Myocyte (in vitro differentiated cells): ENCODE measurements at regions not wholly inside any gene's neighbourhood (a gene's known extent, or its start where the extent isn't known, plus 50 kb on each side); places are given as distances from the start of the nearest gene placed in this dataset.
A peak's percentile ranks its signal among the peaks of the same experiment; 100 is the strongest.

Experiments used
- DNase-seq: peaks from one replicate; pipeline ENCODE4 v3.0.0-alpha.2; 2012; ENCODE audit warnings: low read depth

DNA sequence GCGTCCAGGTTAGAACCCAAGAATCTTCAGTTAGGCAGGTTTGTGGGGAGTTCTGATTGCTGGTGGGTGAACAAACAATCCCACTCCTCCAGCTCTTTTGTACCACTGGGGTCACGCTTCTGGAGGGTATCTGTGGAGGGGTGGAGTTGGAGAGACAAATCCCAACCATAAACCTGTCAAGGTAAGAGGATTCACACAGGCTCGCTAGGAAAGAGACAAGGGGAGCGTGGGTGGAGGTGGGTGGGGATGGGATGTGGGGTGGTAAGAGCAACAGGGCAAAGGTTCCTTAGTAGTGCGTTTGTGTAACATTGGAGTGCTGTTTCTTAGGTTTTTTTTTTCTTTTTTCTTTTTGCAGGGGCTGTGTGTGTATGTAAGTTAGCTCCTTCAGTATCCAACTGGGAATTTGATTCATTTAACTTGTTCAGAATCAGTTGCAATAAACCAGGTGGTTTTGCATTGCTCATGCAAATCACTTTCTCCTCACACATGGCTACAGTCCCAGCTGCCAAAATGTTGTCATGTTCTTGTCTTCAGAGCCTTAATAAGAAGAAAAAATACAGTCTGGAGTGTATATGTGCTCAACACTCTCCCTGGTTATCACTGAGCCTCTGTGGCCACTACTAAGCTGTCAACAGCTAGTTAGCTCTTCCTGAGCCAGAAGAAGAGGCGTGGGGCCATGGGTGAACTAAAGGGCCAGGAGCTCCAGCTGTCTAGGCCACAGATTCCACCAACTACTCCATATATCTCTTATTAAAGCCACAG, 164.0 kb upstream of the RAD23B start:
- no peak for DNase-seq

DNA sequence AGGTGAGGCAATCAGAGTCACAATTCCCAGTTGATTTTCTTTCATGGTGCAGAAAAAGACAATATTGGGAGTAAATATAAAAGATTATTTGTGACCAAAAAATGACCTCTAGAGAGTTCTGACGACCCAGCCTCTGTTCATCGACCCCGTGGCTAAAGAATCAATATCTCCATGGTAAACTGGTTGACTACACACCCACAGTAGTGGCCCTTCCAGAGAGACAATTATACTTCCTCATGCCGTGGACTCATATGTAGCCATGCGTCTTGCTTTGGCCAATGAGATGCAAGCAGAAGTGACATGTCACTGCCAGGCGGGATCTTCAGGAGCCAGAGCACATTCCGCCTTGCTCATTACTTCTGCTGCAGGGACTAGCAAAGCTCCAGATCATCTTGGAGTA, 163.3 kb upstream of the RAD23B start:
- no peak for DNase-seq

DNA sequence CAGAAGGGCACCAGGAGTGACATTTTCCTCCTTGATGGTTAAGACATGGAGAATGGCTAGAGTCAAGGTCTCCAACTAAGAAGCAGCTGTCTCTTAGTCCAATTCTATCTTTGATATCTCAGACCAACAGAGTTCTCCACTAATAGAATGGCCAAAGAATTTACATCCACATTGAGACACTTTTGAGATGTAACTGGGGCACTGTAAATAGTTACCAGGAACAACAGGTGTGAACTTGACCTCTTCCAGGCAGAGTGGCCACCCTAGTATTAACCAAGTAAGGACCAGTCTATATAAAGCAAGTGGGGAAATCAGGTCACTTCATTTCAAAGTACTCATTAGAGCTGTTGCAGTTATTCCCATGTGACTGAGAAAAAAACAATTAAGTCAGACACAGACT, 159.7 kb upstream of the RAD23B start:
- DNase-seq = peak; percentile 63

DNA sequence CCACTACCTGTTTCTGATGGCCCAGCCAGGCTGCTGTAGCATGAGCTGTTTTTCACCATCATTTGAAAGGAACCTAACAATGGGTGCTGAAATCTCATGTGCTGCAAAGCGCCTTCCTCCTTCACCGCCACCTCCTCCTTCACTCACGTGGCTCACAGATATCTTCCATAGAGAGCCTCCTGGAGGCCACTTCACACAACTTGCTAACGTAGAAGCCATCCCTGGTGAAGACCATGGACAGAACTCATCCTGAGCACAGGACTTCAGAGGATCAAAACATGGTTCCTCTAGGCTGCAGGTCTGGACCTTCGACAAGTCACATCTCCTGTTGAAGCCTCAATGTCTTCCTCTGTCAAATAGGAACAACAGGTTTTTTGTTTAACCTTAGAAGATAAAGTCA, 155.5 kb upstream of the RAD23B start:
- DNase-seq = no peak

DNA sequence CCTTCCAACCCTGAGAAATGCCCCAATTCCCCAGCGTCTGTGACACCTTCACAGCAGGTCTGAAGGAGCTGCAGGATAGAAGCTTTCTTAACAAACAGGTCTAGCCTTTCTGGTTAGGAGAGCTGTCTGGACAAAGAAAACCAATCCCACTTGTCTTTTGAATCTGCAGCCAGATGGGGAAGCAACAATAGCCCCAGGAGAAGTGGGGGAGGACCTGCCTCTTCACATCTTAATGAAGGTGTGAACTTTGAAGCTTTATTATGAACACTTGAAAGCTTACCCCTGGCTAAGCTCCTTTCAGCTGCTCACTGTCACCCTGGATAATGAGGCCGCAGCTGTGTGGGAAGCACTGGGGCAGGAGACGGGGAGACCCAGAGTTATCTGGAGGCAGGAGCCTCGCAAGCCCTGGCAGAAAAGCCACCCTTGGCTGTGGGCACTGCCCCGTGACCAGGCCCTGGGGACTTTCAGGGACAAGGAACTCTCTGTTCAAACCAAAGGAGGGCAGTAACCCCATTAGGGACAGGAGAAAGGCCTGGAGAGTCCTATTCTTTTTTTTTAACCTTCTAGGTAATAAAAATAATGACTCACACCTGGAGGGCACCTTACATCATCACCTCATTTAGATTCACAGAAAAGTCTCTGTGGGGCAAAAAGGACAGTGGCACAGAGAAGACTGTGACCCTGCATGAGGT, 151.8 kb upstream of the RAD23B start:
- no peak for DNase-seq

DNA sequence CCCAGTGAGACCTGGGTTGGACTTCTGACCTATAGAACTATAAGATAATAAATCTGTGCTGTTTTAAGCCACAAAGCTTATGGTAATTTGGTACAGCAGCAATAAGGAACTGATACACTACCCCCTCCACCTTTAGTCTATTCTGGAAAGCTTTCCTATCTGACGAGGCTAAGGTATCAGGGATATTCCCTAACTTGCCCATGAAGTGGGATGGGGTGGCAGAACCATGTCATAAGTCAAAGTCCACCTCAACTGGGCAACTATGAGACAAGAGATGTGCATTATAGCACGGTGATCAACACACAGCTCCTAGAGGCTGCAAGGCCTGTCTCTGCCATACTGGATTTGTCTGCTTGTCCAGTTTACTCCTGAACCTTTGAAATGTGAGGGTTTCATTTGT, 146.8 kb upstream of the RAD23B start:
- DNase-seq = no peak

DNA sequence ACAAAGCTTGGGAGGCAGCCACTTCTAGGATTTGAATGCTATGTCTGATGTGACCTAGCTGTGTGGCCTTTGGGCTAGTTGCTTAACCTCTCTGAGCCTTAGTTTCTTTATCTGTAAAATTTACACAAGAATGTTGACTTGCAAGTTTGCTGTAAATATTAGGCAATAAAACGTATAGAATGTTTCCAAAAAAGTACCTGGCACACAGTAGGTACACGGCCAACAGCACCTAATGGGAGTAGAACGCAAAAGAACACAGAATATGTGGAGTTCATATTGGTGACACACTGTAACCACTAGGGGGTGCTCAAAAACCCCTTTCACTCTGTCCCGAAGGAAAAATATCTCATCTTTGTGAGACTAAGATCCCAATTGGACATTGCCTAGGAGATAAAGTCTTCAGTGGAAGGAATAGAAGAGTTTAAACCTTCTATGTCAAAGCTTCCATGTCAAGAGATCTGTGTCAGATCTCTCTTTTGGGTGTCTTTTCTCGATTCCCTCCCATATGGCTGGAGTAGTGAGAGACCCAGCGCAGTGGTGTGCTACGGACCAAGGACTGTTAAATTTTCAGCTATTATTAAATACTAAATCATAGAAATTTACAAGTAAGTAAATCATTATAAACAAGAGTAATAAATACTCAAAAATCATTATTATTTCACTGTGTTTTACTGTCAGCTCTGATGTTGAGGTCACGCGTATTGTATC, 145.4 kb upstream of the RAD23B start:
- DNase-seq = peak; percentile 69

DNA sequence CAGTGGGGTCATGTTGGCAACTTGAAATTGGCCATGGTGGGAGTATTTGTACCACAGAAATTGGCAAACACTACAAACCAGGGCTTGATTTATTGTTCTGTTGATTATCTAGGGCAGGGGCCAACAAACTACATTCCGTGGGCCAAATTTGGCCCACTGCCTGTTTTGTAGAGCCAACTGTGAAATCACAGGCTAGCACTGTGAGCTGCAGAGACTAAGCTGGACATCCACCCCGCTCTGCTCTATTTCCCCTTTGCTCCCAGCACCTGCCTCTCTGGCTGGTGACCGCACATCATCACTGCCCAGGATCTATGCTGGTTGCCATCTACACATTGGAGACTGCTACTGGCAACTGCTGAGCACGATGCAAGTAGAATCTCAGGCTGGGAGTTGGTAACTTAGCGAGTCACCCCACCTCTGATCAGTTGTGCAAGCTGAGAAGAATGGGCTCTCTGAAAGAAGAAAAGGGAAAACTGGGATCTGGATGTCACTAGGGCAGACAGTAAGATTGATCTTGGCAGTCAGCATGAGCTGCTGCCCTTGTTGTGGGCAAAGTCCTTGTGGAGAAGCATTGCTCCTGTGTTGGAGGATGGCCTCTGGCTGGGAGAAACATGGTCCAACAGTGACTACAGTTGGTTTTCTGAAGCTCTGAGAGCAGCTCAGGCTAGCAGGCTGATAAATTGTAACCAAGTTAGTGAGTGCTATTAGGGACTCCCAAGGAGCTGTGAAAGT, 144.7 kb upstream of the RAD23B start:
- DNase-seq = peak; percentile 70

DNA sequence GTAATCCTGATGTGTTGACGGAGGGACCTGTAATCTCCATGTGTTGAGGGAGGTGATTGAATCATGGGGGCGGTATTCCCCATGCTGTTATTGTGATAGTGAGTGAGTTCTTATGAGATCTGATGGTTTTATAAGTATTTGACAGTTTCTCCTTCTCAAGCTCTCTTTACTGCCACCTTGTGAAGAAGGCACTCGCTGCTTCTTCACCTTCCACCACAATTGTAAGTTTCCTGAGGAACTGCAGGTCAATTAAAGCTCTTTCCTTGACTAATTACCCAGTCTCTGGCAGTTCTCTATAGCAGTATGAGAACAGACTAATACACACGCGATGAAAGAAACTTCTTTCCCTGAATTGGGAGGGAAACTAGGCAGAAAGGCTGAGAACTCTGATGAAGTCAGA, 141.1 kb upstream of the RAD23B start:
- DNase-seq = no peak

DNA sequence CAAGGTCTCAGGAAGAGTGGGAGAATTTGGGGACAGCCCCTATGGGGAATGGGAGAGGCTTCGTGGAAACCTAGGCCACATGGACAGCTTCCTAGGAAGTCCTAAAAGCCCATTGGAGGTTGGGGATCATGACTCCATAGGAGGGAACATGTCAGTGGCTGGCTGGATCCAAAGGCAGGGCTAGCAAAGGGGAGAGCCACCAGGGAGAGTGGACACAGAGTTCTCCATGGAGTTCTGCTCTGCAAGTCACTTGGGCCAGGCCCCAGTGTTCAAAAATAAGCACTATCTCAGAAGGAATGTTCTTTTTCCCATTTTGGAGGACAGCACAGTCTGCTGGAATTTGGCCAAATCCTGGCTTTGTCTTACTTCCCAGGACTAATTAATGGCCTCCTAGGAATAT, 140.6 kb upstream of the RAD23B start:
- no peak for DNase-seq

DNA sequence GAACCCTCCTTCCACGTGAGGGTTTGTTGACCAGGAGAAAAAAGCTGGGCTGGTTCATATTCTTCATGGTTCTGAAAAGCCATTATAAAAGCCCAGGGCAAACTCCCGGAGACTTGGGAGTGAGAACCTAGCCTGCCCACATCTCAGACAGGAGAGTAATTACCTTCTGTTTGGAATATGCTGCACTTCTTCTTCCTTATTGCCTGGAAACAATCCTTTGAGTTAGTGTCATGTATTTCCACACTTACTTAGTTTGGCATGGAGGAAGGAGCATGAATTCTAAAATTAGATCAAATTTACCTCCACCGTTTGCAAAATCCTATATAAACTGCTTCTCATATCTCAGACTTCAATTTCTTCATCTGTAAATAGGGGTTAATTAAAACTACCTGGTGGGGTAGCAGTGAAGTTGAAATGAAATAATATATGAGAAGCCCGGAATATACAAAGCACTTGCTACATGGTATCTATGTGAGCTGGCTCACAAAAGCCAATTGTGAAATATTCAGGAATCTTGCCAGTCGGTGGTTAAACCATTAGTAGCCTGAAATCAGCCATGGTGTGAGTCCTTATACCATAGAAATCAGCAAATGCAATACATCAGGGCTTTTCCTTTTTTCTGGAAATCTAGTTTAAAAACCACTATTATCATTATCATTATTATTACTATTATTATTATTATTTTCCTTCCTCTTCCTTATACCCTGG, 140.0 kb upstream of the RAD23B start:
- no peak for DNase-seq

DNA sequence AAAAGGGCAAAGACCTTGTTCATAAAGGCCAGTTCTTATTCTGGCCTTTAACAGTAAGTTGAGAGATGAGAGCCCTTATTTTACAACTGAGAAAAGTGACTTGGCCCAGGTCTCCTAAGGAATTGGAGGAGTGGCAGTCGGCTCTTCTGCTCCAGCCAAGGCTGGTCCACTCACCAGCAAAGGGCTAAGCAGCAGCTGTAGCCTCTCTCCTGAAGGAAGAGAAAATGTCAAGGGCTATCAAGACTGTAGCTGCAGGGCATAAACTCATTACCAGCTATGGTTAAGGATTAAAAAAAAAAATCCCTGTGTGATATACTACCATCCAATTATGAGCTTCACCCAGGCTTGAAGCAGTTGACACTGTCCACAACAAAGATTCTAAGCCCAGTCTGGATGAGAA, 138.6 kb upstream of the RAD23B start:
- DNase-seq = no peak

DNA sequence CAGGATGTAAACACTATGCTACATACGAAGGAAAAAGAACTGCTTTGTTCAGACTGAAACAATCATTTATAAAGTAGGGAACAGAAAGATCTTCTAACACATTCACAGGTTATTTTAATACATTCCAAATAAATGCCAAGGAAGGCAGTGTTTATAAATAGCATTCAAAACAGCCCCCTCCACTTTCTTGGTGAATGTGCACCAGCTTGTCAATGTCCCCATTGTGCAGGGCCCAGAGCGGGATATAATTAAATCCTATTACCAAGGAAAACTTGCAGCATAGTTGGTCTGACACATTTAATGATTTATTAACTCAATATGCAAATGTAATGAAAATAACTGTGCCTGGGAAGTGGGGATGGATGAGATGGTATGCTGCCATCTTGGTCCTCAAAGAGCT, 135.9 kb upstream of the RAD23B start:
- DNase-seq = no peak

DNA sequence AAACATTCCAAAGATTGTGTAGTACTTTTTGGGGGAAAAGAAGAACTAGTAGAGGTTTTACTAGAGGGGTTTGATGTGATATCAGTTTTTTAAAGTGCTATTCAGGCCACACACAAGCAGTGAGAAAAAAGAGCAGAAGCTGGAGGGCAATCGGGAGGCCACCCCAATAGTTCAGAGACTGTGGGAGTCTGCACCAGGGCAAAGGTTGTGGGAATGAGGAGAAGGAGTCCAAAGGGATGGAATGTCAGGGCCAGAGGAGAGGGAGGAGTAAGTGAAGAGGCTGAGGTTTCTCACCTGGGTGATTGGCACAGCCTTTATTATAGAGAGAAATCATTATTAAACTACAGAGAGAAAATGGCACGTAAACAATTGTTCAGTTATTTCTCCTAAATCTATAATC, 134.9 kb upstream of the RAD23B start:
- DNase-seq = no peak

DNA sequence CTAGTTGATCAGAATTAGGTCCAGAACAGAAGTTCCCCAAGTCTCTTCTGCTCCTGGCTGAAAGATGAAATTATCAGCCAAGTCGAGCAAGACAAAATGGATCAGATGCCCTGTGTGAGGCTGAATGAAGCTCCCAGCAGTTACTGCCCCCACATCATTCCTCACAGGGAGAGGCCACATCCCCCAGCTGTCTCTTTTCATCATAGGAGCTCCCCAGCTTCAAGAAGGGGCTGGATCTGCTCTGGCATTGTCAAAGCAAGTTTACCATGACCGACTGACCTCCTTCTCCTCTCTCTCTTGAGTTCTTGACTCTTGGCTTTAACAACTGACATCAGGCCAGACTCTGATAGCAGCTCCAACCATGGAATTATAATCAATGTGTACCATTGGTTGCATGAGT, 133.3 kb upstream of the RAD23B start:
- DNase-seq = peak; percentile 71

DNA sequence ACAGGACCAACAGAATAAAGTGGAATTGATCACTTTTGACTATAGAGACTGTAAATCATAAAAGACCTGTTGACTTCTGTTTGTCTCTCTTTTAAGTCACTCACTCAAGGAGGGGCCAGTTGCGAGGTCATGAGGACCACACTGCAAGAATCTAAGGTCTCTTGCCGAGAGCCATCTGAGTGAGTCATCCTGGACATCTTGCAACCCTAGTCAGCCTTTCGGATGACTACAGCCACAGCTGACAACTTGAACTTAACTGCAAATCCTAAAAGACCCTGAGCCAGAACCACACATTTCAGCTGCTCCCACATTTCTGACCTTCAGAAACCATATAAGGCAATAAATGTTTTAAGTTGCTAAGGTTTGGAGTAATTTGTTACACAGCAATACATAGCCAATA, 129.7 kb upstream of the RAD23B start:
- peak; percentile 85 for DNase-seq

DNA sequence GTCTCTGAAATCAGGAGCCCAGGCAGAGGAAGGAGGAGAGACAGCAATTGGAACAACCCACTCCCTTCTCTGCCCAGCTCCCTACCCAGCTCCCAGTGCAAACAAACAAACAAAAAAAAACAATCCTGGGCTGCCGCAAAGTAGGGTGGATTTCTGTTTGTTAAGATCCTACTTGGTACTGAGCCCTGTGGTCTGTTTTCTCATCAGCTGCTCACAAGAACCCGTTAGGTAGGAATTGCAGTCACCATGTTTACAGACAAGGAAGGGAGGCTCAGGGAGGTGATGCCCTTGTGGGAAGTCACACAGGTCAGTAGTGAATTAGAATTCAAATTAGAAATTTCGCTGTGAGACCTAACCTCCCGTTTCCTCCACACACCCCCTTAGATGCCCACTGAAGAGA, 128.8 kb upstream of the RAD23B start:
- DNase-seq = no peak

DNA sequence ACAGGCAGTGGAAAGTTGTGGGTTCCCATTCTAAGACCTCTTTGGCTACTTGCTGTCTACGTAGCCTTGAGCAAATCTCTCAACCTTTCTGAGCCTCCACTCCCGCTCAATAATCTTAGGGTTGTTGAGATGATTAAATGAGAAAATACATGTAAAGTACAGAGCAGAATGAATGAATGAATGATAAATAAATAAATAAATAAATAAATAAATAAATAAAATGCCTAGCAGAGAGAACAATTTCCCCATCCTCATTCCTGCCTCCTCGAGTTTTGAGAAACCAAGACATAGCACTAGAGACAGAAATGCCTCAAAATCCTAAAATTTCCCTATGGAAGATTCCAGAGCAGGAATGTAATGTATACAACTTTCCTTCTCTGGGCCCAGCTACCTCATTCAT, 128.3 kb upstream of the RAD23B start:
- DNase-seq = no peak

DNA sequence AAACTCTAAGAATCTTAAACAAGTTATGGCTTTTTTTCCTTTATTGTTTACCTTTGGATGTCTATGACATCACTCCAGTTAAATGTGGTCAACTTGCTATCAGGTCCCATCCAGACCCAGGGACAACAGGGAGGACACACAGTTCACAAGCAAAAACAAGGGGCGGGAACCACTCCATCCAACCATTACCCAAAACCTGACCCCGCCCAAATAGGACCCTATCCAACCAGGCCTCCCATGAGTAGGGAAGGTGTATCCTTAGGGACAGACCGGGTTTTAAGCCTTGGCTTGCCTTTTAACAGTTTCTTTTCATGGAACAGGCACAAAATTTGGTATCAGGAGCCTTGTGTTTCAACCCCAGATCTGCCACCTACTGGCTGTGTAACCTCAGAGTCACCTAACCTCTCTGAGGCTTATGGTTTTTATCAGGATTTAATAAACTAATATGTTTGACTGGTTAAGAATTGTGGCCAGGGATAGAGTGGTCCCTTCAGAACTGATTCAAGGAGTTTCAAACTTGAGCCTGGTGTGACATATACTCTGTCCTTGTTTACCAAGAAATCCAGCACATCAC, 127.7 kb upstream of the RAD23B start:
- DNase-seq = no peak

DNA sequence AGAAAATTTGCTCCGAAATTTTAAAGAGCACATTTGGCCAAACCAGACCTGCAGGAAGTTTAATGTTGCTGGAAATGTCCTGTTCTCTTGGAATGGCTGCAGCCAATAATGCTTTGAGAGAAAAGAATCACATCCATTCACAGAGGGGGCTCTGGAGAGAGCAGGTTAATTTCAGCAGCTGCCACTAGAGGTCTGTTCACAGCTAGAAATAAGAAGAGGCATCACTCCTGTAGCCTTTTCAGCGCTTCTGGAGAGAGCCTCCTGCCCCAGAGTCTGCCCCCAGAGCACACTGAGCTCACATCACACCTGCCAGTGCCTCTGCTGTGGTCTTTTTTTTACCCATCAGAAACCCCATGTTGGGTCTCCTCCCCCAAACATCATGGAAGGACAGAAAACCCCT, 124.8 kb upstream of the RAD23B start:
- DNase-seq = peak; percentile 50

DNA sequence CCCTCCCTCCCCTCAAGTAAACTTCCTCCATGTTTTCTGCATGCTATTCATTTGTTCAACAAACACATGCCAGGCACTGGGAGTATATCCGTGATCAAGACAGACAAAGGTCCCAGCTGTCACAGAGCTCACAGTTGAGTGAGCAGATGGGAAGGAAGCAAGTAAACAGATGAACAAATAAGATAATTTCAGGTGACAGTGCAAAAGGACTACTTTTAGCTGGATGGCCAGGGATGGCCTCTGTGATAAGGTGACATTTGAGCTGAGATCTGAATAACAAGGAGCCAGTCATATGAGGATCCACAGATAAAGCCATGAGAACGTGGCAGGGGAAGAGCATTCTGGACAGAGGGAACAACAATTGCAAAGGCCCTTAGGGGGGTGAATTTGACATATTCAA, 121.7 kb upstream of the RAD23B start:
- no peak for DNase-seq
